HFF-Myc (cell line): ENCODE measurements at regions not wholly inside any gene's neighbourhood (a gene's known extent, or its start where the extent isn't known, plus 50 kb on each side); places are given as distances from the start of the nearest gene placed in this dataset.

Experiments
- DNase-seq: peaks from one replicate; pipeline ENCODE4 v3.0.0-alpha.2; 2011; ENCODE audit warnings: low read depth; ENCODE audit errors: extremely low read depth
- H3K4me3 ChIP-seq: replicated peaks from 2 replicates; pipeline ENCODE4 v1.5.1; 2011; ENCODE audit warnings: low read depth, mild to moderate bottlenecking, control low read depth, low read length
- CTCF ChIP-seq: IDR thresholded peaks from 2 replicates; pipeline ENCODE4 v1.5.1; 2012; ENCODE audit warnings: mild to moderate bottlenecking, low read depth, low read length, control low read depth; ENCODE audit errors: missing control alignments

GRCh38 chr9:89743216-89743572 is 138.4 kb downstream of the GADD45G start:
- no peak overlapping the region for H3K4me3 ChIP-seq
- DNase-seq = no peak
- no peak for TF ChIP-seq CTCF

- no peak overlapping the region for H3K4me3 ChIP-seq
- TF ChIP-seq CTCF = no peak
- DNase-seq = no peak
Measured at GRCh38 chr9:89743573-89744254, 138.9 kb downstream of the GADD45G start.

- TF ChIP-seq CTCF = no peak
- no peak overlapping the region for H3K4me3 ChIP-seq
Measured at GRCh38 chr9:89744255-89744648, 139.4 kb downstream of the GADD45G start.

GRCh38 chr9:89744730-89745129 is 139.9 kb downstream of the GADD45G start:
- no peak for TF ChIP-seq CTCF
- no peak for DNase-seq
- no peak overlapping the region for H3K4me3 ChIP-seq

More at GRCh38 chr9:89744255-89744648, 139.4 kb downstream of the GADD45G start:
- DNase-seq = no peak

- no peak for DNase-seq
- TF ChIP-seq CTCF = no peak
- no peak overlapping the region for H3K4me3 ChIP-seq
Measured at GRCh38 chr9:89745601-89746376, 141.0 kb downstream of the GADD45G start.

GRCh38 chr9:89746385-89747116 is 141.7 kb downstream of the GADD45G start:
- no peak for DNase-seq
- H3K4me3 ChIP-seq = no peak overlapping the region
- no peak for TF ChIP-seq CTCF
